Stimulated activated CD4-positive, alpha-beta T cell treated with anti-CD3 and anti-CD28 coated beads, Interleukin-12 subunit alpha, Interleukin-12 subunit beta, amount 100 ng/mL, for 48 hours (primary cell): ENCODE measurements at regions not wholly inside any gene's neighbourhood (a gene's known extent, or its start where the extent isn't known, plus 50 kb on each side); places are given as distances from the start of the nearest gene placed in this dataset.

Source experiments
- DNase-seq, 3 donors: peaks; one replicate each; pipeline ENCODE4 v3.0.0-alpha.2; 2020; ENCODE audit warnings: low read depth in 2 of 3, low spot score in 1 of 3

DNA sequence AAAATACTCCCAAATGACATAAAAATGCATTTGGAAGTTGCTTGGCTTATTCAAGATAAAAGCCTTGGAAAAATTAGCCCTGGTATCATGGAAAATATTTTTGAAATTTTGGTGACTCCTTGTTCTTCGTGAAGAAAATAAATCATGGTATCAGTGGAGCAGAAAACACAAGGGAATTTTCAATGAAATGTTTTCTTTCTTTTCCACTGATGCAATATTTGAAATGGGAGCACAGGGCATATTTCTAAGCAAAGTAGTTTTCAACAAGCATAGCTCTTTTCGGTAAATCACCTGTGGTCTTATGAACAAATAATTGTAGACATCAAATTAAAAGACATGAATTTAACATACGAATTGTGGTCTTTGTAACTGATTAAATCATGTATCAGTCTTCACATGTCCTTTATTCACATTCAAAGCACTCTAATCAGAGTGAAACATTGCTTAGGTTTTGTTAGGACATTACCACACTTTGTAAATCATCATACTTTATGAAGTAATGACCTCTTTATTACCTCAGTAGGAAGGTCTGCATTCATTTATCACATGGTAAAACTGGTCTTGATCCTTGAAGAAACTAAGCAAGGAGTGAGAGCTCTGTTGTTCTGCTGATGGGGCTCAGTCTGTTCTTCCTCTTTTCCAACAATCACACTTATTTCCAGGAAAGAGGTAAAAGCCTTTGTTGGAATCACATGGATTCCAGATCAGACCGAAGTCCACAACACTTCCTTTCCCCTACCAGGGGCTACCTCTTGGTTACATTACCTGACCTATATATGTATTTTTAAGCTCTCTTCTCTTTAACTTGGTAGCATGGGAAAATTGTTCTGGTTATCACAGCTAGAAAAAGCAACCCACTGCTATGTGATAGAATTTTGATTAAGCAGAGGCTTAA is 413.5 kb upstream of the THBS1 start:
- DNase-seq: no peak

DNA sequence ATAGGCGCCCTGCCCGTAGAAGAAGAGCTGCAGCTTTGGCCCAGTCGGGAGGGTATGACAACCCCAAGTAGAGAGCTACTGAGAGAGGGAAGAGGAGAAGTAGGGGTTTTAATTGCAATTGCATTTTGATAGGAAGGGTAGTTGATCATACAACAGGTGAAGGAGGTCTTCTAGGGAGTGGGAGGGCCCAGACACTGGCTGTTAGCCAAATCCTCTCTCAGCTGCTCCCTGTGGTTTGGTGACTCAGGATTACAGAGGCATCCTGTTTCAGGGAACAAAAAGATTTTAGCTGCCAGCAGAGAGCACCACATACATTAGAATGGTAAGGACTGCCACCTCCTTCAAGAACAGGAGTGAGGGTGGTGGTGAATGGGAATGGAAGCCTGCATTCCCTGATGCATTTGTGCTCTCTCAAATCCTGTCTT is 408.9 kb upstream of the THBS1 start:
- DNase-seq: peak; percentile 1 to 30 (median 12)

DNA sequence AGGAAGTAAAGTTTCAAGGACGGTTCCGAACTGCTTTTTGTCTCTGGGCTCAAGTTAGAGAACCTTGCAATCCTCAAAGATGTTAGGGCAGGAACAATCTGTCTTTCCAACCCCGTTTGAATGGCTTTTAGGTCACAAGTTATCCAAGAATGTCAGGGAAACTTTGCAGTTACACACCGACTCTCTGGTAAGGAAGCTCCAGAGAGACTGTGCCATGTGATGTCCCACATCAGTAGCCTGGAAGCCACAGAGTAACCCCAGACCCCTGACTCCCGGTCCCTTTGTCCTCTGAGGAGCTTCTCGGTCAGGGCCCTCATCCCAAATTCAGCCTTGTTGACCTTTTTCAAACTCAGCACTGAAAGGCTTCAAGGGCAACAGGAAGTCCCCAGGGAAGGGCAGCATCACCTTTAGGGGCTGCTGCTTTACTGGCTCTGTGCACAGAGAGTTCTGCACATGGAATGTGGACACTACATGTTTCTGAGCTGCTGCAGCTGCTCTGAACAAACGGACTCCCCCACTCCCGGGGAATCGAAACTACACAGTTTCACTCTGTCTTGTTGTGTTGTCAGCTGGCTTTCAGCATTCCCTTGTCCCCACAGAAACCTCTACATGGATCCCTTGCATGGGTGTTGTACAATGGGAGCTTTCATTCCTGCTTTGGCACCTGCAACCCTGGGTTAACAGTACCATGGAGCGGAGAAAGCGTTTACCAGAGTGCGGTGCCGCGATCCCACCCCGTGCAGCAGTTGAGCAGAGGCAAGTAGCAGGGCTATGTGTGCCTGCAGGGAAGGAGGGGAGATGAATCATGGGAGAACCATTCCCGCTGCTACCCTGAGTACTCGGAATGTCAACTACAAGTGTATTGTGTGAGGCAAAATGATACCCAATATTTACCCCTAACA is 408.2 kb upstream of the THBS1 start:
- DNase-seq: no peak

DNA sequence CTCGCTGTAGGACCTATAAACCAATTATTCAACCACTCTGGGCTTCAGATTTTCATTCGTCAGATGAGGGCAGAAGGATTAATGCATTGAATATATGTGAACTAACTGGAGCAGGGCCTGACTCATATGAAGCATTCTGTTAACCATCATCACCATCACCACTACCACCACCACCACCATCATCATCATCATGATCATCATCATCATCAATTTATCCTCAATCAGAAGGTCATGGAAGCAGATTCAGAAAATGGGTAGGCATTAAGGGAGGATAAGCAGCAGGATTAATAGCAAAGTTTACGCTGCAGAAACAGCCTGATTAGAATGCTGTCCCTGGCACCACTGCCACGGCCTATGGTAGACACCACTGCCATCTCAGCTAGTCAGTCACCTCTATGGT is 407.5 kb upstream of the THBS1 start:
- DNase-seq: no peak

DNA sequence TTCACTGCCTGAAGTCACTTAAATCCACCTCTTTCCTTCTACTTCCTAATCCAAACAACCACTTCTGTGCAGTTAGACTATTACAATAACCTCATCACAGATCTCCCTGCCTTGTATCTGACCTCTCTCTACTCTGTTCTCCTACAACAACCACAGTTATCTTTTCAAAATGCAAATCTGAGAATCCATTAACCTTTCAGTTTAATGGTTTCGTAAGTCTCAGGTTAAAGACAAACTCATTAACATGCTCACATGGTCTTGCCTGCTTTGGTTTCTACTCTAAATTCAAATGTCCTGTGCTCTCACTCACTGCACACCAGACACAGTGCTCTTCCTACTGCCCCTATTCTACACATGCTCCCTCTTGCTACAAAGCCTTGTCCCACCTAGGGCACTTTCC is 406.5 kb upstream of the THBS1 start:
- DNase-seq: no peak

DNA sequence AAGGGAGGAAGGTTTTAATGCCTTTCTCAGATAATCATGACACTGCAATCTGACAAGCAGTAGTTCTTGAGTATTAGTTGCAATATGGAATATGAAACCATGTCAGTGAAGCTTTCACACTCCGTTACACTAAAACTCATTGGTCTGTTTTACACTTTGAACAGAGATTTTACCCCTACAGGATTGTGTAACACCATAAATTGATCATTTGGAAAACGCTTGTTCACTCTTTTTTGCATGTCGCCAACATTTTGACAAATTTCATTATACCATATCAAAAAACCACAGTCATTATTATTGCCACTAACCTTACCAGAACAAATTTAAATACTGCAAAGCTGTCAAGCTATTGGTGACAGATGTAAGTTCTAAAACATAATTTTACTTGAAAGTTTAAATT is 404.8 kb upstream of the THBS1 start:
- DNase-seq: no peak

DNA sequence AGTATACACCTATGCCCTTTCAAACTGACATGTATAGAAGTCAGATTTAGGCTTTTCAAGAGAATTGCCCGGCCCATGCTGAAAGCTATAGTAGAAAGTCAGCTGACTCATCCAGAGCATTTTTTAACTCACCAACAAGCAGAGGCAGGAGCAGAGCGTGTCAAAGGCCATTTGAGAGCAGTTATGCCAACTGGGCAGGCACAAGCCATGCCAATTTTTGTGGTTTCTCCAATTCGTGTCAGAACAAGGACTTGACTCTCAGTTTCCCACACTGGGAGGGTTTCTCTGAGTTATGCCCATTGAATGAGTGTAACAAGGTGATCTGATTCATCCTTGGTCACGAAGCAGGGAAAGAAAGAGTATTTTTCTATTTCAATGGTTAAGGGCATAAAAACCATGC is 403.3 kb upstream of the THBS1 start:
- DNase-seq: no peak

DNA sequence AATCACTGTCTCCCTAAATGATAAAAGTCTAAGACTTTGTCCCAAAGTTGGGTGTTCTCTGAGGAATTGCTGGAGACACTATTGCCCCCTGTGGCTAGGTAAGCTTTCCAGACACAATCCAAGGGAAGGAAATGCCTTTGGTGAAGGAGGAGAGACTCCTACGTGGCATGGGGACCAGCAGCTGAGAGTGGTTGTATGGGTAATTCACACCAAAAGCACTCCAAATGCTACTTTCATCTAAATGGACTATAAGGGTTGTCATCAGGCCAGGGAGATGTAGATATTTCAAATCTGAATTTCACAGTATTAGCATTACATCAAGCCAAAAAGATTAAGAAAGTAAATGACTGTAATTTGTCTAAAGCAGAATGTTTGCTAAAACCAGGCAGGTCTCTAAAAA is 400.8 kb upstream of the THBS1 start:
- DNase-seq: no peak

DNA sequence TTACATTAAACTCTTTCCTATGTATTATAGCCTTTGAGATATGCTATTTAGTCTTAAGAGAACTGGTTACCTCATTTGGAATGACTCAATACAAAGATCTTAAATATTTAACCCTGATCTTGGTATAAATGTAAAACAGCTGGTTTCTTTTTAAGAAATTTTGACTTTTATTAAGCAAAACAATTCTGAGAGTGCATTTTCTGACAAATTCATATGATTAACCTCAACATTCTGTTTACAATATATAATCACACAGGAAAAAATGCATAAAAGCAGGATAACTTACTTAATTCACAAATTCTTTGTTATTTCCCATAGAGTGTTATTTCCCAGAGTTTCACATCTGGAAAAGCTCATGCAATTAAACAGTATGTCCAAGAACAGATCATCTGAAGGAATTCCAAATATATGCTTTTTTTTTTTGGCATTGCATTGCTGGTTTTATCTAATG is 400.4 kb upstream of the THBS1 start:
- no peak for DNase-seq

DNA sequence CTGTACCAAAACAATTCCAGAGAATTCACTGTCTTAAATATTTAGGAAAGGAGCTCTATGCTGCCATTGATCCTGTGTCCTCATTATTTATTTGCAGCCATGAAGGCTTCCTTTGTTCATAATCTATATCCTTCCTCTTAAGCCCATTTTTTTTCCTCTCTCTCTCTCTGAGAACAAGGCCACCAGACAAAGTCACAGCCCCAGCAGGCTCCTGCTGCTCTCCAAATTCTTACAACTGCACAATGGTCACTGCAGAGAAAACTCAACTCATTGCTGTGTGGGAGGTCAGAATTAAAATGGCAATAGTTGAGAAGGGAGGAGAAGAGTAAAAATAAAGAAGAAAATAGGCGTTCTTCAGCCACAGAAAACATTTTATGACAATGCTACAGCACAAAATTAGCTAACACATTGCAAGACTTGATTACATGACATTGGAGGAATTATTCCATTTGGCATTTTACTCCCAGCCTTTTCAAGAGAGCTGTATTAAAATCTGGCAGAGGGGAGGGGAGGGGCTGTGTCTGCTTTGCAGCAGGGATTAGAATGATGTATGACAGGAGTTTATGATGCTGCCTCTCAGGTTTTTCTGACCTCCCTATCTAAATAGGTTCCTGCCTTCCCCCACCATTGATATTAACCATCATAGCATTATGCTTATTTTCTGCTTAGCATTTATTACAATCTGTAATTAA is 399.7 kb upstream of the THBS1 start:
- DNase-seq: no peak

DNA sequence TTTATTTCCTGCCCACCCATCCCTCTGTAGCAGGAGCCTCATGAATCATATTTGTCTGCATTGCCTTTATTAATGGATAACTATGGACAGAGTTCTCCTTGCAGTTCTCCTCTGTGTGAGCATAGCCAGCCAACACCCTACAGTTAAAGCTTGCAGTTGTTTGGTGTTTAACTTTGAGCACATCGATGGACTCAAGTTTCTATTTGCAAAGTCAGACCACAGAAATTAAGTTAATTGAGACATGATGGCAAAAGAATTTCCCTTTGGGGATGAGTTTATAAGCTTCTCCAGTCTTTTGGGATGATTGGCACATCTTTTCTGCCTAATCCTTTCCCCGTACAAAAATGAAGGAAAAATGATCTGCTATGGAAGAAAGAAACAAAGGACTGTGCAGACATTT is 398.9 kb upstream of the THBS1 start:
- no peak for DNase-seq

DNA sequence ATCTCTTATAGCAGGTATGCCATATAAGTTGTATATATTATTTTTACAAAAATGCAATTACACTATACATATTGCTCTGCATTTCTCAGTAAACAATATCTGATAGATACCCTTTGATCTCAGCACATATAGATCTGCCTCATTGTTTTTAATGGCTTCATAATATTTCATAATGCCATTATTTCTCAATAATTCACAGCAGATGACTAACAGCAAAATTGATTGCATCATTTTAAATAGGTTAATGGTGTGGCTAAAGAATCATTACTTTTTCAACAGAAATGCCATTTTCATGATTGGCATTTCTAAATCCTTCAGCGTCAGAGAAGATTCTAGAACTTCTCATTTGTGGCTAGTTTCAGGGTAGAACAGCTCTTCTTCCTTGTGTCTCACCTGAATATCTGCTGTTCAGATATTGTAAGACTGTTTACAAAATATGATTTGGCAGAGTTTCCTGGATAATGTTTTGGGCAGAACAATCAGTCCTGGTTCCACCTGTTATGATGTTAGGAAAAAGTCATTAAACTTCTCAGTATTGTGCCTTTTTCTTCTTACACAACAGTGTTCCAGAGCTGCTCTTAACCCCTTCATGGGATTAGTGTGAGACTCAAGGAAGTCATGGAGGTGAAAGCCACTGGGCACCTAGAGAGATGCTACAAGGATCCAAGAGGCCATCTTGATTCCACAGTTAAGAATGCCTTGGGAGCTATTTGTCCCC is 397.6 kb upstream of the THBS1 start:
- DNase-seq: no peak

DNA sequence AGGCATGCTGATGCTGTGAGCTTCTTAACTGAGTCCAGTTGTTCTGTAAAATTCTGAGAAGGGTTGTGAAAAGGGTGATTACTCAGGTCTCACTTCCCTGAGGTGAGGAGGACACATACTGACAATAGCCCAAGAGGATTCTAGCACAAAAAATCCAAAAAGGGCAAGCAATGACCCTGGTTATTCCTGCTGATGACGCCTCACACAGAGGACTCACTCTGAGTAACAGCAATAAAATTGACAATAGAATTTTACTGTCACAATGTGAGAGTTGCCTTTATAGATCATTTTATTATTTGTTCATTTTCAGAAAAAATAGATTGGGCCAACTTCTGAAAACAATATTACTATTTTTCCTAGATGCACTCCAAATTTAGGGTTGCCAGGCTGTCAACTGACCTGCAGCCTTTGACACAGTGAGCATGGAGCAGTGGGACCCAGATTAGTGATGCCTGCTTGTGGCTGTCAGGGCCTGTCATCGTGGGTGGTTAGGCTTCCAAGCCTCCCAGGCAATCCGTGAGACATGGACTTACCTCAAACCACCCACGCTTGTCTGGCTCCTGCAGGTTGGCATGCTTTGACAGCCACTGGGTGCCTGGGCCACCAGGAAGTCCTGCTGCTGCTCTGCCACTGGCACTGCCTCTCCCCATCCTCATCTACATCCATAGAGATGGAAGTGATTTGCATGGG is 396.0 kb upstream of the THBS1 start:
- DNase-seq: no peak

DNA sequence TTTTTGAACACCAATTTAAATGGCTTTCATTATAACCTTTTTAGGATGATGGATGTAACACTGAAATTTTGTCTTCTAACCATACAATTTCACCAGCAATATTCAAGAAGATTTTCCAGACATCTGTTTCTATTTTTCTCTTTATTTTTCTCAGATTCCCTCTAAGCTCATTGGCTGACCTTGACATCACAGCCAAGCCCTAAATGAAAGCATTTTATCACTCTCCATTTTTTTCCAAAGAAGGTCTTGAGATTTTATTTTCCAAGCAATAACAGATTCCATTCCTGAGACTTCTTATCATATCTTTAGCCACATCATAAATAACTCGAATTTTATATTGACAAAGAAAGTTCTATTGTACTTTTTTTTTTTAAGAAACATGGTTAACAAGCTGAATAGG is 392.6 kb upstream of the THBS1 start:
- no peak for DNase-seq

DNA sequence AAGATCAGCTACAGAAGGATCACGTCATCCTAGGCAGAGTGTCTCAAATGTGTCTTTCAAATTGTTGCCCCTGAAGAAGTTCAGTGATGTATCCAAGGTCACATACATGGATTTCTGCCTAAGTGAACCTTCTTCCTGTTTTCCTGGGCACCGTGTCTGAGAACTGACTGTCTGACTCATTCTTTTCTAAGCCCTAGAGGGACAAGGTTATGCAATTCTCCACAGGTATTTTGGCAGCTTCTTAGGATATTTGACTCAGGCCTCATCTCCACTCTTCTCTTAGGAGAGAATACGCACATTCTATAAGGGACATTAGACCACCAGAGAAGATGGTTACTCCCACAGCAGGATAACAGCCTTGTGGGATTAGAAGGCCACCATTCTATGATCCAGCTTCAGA is 391.9 kb upstream of the THBS1 start:
- DNase-seq: no peak

DNA sequence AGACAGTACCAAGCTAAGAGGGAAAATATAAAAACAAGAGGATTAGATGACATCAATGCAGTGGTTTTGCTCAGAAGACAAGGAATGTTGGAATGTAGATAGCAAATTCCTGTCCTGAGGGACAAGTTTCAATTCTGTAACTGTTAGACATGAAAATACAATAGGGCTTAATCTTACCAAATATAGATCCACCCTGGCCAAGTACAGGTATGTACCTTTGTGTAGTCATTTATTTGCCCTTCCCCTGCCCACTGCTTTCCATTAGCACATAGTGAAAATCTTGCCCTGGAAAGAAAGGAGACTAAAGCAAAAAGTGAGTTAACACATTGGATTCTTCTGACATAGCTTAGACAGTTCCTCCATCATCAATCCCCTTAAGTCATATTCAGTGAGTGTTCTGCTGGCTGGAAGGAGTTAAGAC is 389.0 kb upstream of the THBS1 start:
- no peak for DNase-seq

DNA sequence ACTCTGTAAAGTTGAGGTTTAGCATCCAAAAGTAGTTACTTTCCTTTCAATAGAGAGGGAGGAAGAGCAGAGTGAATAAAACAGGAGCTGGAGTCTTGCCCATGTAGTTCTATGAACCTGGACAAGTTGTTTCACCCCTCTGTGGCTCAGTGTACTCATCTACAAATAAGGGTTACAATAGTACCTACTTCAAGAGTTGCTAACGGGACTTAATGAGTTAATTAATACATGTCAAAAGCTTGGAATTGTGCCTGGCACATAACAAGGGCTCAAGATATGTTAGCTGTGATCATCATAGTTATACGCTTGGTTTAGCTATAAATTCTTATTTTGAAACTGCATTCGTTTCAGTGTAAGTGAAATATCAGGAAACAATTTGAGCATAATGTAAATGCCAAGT is 388.5 kb upstream of the THBS1 start:
- no peak for DNase-seq

DNA sequence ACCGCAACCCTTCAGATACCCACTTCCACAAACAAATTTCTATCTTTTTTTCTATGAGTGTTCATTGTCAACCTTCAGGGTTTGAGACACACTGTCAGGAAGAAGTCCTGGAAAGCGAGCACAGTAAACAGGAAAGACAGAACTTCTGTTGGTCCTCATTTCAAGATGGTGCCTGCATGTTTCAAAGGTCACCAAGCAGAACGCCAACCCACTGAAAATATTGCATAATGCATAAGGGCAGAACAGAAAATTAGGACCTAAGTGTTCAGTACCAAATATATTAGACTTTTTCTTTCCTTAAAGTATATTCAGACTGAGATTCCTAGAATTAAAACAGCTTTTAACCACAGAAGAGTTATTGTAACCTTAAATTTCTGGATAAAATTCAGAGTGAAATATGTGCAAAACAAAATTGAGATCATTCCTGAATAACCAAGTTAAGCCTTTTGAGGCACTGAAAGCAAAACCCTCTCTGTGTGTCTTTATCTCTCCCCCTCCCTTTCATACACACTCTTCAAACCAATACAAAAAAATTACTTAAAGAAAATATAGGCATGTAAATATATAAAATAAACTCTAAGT is 387.8 kb upstream of the THBS1 start:
- DNase-seq: no peak

DNA sequence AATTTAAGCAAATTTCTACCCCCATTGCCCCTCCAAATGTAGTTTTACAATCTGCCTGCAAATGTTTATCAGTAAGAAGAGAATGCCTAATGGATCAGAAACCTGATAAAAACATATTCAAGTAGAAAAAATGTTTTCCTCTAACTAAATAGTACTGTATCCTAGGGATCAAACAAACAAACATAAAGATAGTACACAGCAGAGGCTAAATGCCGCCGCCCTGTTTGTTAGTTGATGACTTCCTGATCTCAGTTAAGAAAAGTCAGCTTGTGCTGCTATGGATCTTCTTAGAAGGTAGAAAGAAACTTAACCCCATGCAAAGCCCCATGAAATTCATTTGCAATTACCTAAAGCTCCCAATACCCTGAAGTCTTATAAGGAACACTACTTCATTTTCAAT is 387.3 kb upstream of the THBS1 start:
- DNase-seq: no peak
